H7 (cell line): ENCODE measurements at regions not wholly inside any gene's neighbourhood (a gene's known extent, or its start where the extent isn't known, plus 50 kb on each side); places are given as distances from the start of the nearest gene placed in this dataset.

Source experiments
- DNase-seq: peaks from one replicate; pipeline ENCODE4 v3.0.0; 2012
- H3K27me3 ChIP-seq: 2 replicates; pipeline ENCODE4 v1.6.0; 2011; ENCODE audit warnings: mild to moderate bottlenecking, low read length; ENCODE audit not compliant: control insufficient read depth, insufficient read depth
- H3K36me3 ChIP-seq: replicated peaks from 2 replicates; pipeline ENCODE4 v1.5.1; 2011; ENCODE audit warnings: low read length; ENCODE audit not compliant: control insufficient read depth, insufficient read depth
- H3K4me3 ChIP-seq: 2 replicates; pipeline ENCODE4 v1.5.1; 2011; ENCODE audit warnings: low read depth, mild to moderate bottlenecking, control low read depth, low read length, moderate library complexity; ENCODE audit not compliant: insufficient read depth

- H3K27me3 ChIP-seq: peaks cover 82% of the 10 kb centered on the region
- H3K36me3 ChIP-seq: no peaks in the 10 kb centered on the region
- DNase-seq: no peak
- H3K4me3 ChIP-seq: peak overlapping the region; percentile 15; the same call in 1 of the 2 replicates
Observed at GRCh38 chr11:116581349-116581748, 191.4 kb downstream of the BUD13 start.

- Histone ChIP-seq H3K36me3 (no peaks in the 10 kb centered on the region), H3K27me3 (peaks cover 81% of the 10 kb centered on the region), H3K4me3 (peak overlapping the region; percentile 33)
- DNase-seq: peak; percentile 95
Observed at GRCh38 chr11:116580799-116581198, 192.0 kb downstream of the BUD13 start.

- no peaks in the 10 kb centered on the region for H3K36me3 ChIP-seq
- peak overlapping the region; percentile 33 for H3K4me3 ChIP-seq
- peaks cover 80% of the 10 kb centered on the region for H3K27me3 ChIP-seq
- peak; percentile 83 for DNase-seq
Observed at GRCh38 chr11:116579857-116580727, 192.7 kb downstream of the BUD13 start.

GRCh38 chr11:116579031-116579653, 193.6 kb downstream of the BUD13 start:
- peak; percentile 59 for DNase-seq

GRCh38 chr11:116577956-116578355, 194.8 kb downstream of the BUD13 start:
- H3K36me3 ChIP-seq: no peaks in the 10 kb centered on the region
- no peak for DNase-seq
- H3K27me3 ChIP-seq: peaks cover 60% of the 10 kb centered on the region
- H3K4me3 ChIP-seq: no peak overlapping the region

More at GRCh38 chr11:116579031-116579653, 193.6 kb downstream of the BUD13 start:
- Histone ChIP-seq H3K4me3 (no peak overlapping the region), H3K27me3 (peaks cover 71% of the 10 kb centered on the region), H3K36me3 (no peaks in the 10 kb centered on the region)

GRCh38 chr11:116577273-116577672, 195.5 kb downstream of the BUD13 start:
- DNase-seq: no peak
- Histone ChIP-seq H3K36me3 (no peaks in the 10 kb centered on the region), H3K27me3 (peaks cover 55% of the 10 kb centered on the region), H3K4me3 (no peak overlapping the region)

- DNase-seq: no peak
- H3K4me3 ChIP-seq: no peak overlapping the region
- no peaks in the 10 kb centered on the region for H3K36me3 ChIP-seq
- peaks cover 47% of the 10 kb centered on the region for H3K27me3 ChIP-seq
Observed at GRCh38 chr11:116576526-116576925, 196.3 kb downstream of the BUD13 start.

- DNase-seq: no peak
- Histone ChIP-seq H3K27me3 (peaks cover 2% of the 10 kb centered on the region; the same call in 1 of the 2 replicates), H3K4me3 (no peak overlapping the region), H3K36me3 (no peaks in the 10 kb centered on the region)
Observed at GRCh38 chr11:116567721-116568242, 205.0 kb downstream of the BUD13 start.

GRCh38 chr11:116563712-116564047, 209.1 kb downstream of the BUD13 start:
- Histone ChIP-seq H3K4me3 (no peak overlapping the region), H3K36me3 (no peaks in the 10 kb centered on the region), H3K27me3 (no peaks in the 10 kb centered on the region)
- no peak for DNase-seq

GRCh38 chr11:116563028-116563711, 209.6 kb downstream of the BUD13 start:
- Histone ChIP-seq H3K4me3 (no peak overlapping the region), H3K27me3 (no peaks in the 10 kb centered on the region), H3K36me3 (no peaks in the 10 kb centered on the region)
- no peak for DNase-seq

GRCh38 chr11:116560589-116560988, 212.2 kb downstream of the BUD13 start:
- H3K4me3 ChIP-seq: no peak overlapping the region
- no peaks in the 10 kb centered on the region for H3K36me3 ChIP-seq
- no peaks in the 10 kb centered on the region; the same call in 1 of the 2 replicates for H3K27me3 ChIP-seq
- DNase-seq: no peak

- no peak overlapping the region for H3K4me3 ChIP-seq
- DNase-seq: no peak
- no peaks in the 10 kb centered on the region; the same call in 1 of the 2 replicates for H3K27me3 ChIP-seq
- no peaks in the 10 kb centered on the region for H3K36me3 ChIP-seq
Observed at GRCh38 chr11:116558504-116559211, 214.1 kb downstream of the BUD13 start.

GRCh38 chr11:116557282-116557681, 215.5 kb downstream of the BUD13 start:
- Histone ChIP-seq H3K27me3 (no peaks in the 10 kb centered on the region; the same call in 1 of the 2 replicates), H3K4me3 (no peak overlapping the region), H3K36me3 (no peaks in the 10 kb centered on the region)
- no peak for DNase-seq

- H3K4me3 ChIP-seq: no peak overlapping the region
- H3K27me3 ChIP-seq: no peaks in the 10 kb centered on the region; the same call in 1 of the 2 replicates
- DNase-seq: no peak
- H3K36me3 ChIP-seq: no peaks in the 10 kb centered on the region
Observed at GRCh38 chr11:116556483-116556882, 216.3 kb downstream of the BUD13 start.
